M059J (cell line): ENCODE measurements at regions not wholly inside any gene's neighbourhood (a gene's known extent, or its start where the extent isn't known, plus 50 kb on each side); places are given as distances from the start of the nearest gene placed in this dataset.
"Not testable (repeated sequence)": the region's sequence is repeated elsewhere in the genome, so short reads cannot be mapped to it uniquely, and the experiment has no call there.

ENCODE experiments used
- DNase-seq: peaks from one replicate; pipeline ENCODE4 v3.0.0-alpha.2; 2012; ENCODE audit warnings: low read depth

DNA sequence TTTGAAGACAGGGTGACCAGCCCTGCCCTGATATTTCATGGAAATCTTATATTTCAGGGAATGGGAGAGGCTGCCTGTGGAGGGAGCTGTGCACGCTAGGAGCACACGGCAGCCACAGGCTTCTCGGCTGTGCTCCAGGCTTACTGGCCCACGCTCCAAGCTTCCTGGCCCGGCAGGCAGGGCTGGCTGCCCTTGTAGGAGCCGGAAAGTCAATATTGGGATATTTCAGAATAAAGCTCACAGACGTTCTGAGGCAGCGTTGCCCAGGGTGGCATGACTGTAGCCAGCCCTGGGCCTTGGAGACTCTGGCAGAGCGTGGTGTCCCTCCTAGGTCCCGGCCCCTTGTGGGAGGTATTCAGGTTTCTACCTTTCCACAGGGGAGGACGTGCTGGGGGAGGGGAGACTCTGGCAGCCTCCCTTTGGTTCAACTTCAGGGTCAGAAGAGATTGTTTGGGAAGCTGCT lies 95.6 kb downstream of the NPIPB11 start:
- DNase-seq, result no peak

DNA sequence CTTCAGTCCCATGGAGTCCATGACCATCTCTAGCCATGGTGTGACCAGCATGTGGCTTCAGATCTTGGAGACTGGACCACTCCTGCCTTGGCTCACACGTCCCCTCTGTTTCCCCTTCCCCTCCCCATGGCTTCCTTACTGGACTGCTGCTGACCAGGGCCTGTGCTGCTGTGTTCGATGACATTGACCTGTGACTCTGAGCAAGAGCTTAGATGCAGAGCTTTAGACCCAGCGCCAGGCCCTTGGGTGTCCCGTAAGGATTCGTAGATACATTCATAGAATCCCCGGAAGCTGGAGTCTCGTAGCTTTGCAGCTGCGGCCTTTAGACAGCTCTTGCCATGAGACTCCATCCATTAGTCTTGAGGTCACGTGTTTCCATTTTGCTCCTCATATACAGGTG lies 96.3 kb downstream of the NPIPB11 start:
- not testable (repeated sequence) for DNase-seq

DNA sequence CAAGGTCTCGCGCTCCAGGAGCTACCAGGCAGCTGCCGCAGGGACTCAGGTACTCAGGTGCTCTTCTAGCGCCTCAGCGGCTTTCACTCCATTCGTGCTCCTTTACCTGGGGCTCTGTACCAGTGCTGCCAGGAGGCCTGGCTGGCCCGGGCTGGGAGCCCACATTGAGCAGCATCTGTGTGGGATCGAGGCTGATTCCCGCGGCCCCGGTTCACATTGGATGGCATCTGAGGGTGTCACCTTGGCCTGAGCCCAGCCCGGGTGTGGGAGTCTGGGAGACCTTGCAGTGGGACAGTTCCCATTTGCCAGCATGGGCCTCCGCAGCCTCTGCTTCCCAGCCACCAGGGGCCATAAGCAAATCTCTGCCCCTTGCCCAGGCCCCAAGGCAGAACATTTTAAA lies 96.9 kb downstream of the NPIPB11 start:
- DNase-seq, result not testable (repeated sequence)

DNA sequence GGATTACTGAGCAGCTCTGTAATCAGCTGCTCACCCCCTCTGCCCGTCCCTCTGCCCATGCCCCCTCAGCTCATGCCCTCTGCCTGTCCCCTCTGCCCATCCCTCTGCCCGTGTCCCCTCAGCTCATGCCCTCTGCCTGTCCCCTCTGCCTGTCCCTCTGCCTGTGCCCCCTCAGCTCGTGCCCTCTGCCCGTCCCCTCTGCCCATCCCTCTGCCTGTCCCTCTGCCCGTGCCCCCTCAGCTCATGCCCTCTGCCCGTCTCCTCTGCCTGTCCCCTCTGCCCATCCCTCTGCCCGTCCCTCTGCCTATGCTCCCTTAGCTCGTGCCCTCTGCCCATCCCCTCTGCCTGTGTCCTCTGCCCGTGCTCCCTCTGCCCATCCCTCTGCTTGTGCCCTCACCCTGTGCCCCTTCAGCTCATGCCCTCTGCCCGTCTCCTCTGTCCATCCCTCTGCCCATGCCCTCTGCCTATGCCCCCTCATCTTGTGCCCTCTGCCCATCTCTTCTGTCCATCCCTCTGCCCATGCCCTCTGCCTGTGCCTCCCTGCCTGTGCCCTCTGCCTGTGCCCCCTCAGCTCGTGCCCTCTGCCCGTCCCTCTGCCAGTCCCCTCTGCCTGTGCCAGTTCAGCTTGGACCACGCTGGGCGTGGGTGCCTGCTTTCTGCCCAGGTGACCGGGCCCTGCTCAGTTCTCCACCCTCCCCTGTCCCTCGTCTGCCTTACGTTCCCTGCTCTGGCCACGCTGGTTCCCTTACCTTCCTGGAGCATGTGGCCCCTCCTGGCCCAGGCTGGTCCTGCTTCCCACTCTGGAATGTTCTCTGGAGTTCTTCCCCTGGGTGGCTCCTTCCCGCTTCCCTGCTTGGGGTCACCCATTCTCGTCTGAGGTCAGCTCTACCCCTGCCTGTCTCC lies 97.6 kb downstream of the NPIPB11 start:
- no peak for DNase-seq

DNA sequence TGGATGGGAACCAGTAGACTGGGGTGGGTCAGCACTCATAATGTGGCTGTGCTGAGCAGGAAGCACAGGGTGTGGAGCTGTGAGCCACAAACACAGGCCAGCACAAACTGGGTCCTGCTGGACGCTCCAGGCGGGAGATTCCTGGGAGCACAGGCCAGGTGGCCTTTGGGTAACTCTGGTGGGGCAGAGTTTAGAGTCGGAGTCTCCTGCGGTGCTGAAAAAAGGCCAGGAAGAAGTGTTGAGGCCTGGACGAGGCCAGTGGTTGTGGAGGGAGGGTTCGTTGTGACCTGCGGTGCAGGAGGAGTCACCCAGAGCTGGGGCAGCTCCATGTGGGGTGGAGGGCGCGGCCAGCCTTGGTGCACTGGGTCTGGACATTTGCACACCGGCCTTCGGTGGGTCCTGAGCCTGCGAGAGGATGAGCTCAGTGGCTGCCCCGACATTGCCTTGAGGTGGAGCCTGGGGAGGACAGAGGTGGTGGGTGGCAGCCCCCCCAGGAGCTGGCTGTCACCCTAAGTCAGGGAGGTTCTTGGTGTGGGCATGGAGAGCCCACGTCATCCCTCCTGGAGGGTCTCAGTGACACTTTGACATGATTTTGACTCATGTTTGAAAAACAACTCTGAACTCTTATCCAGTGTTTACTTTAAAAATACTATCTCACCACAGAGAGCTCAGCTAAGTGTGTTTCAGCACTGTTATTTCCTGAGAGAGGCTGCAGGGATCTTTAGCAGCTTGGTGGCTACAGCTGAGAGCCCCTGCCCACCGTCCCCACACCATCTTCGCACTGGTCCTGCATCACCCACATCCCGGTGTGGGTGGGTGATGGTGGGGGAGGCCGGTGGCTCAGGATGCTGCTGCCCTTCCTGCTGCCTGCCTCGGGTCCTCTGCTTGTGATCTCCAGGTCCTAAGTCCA lies 98.7 kb downstream of the NPIPB11 start:
- DNase-seq, result peak; percentile 56

DNA sequence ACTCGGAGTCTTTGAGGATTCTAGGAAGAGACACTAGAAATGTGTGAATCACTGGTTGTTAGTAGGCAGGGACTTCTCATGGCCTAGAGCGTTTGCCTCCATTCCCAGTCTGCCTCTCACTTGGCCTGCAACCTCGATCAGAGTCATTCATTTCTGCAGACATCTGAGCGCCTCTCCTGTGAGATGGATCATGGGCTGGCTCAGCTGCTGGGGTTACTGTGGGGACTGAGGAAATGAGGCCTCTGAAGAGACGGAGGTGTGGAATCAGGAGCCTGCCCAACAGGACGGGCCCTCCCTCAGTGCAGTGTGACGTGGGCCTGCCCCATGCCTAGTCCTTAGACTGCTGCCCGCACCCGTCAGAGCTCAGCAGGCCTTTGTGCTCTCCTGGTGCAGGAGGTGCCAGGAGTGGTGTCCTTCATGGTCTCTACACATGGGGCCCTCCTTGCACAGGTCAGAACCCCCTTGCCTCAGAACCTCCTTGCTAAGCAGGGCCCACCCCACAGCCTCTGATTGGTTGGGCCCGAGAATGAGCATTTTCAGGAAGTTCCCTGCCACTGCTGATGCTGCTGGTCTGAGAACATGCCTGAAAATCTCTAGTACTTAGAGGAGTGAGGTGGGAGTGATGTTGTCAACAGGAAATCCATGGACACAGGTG lies 99.4 kb downstream of the NPIPB11 start:
- DNase-seq, result peak; percentile 34

DNA sequence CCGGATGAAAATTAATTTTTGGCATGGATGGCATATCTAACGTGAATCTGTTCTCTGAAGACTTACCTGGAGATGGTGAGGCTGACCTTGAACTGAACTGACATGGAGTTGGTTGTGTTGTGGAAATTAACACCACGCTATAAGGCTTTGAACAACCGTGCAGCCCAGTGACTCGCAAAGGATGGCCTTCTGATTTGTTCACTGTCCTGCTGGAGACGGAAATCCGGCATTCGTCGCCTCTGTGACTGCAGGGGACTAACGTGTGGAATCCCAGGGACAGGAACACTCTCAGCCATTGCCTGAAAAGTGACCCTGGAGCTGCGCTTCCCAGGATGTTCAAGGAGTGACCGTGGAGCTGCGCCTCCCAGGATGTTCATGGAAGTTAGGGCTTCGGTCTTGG lies 100.3 kb downstream of the NPIPB11 start:
- no peak for DNase-seq

DNA sequence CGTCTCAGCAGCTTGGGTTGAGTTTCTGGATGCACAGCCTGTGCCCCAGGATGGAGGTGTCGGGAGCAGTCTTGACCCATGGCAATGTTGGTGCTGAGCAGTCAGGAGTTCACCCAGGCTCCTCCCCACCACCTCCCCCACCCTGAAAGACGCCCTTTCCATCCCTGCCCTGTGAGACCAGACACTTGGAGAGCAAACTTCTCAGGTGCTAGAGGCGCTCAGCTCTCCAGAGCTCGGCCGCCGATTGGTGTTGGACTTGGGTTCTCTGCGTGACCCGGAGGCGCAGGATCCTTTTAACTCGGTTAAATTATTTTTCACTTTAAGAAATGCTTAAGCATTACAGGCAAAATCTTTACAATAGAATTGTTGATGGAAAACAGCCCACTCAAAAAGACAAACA lies 101.5 kb downstream of the NPIPB11 start:
- not testable (repeated sequence) for DNase-seq

DNA sequence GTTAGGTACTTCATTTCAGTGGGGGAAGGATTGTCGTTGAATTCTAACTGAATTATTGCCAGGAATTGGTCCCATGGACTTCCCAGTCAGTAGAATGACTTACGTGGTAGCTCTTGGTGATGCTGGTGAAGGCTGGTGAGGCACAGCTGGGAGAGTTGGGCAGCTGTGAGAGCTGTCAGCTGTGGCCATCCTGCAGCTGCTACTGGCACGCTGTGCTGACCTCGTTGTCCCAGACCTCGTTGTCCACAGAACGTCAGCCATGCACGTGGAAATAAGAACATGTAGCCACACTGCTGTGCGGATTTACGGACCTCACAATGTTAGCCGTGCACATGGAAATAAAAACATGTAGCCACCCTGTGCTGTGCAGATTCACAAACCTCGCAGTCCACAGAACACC lies 102.3 kb downstream of the NPIPB11 start:
- DNase-seq, result no peak

DNA sequence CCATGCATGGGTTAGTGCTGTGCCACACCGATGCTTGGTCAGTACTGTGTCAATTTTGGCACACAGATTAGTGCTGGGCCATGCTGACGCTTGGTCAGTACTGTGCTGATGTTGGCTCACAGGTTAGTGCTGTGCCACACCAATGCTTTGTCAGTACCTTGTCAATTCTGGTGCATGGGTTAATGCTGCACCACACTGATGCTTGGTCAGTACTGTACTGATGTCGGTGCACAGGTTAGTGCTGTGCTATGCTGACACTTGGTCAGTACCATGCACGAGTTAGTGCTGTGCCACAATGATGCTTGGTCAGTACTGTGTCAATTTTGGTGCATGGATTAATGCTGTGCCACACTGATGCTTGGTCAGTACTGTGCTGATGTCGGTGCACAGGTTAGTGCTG lies 103.0 kb downstream of the NPIPB11 start:
- DNase-seq, result no peak

DNA sequence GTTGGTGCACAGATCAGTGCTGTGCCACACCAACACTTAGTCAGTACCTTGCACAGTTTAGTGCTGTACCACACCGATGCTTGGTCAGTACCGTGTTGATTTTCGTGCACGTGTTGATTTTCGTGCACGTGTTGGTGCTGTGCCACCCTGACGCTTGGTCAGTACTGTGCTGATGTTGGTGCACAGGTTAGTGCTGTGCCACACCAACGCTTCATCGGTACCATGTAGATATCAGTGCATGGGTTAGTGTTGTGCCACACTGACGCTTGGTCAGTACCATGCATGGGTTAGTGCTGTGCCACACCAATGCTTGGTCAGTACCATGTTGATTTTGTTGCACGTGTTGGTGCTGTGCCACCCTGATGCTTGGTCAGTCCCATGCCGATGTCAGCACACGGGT lies 103.5 kb downstream of the NPIPB11 start:
- no peak for DNase-seq

DNA sequence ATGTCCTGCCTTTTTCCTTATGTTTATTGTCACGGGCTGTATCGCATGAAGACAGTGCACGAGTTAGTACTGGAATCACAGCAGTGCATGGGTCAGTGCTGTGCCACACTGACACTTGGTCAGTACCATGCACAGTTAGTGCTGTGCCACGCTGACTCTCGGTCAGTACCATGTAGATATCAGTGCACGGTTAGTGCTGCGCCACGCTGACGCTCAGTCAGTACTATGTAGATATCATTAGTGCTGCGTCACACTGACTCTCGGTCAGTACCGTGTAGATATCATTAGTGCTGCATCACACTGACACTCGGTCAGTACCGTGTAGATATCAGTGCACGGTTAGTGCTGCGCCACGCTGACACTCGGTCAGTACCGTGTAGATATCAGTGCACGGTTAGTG lies 104.1 kb downstream of the NPIPB11 start:
- DNase-seq, result not testable (repeated sequence)

DNA sequence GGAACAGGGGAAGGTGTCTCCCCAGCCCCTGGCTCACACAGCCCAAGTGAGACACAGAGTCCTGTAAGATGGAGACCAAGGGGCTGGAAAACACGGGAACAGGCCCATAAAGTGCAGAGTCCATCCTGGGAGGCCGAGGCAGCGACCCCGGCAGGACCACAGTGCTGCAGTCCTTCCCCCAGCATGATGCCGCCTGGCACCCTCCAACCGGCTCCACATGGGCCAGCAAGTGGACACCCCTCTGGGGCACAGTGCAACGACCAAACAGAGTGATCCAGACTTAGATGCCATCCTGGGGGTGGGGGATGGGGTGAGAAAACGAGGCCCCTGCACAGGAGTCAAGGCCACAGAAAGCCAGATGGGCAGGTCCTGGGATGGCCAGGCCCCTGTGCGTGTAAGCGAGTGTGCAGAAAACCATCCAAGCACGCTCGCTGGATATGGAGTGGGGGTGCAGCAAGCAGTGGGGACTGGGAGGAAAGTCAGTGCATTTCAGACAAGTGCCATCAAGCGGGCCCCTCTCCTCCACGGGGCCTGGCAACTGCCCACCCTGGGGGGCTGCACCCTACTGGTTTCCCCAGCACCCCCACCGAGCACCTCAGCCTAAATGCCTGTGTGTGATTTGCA lies 104.7 kb downstream of the NPIPB11 start:
- DNase-seq, result not testable (repeated sequence)

DNA sequence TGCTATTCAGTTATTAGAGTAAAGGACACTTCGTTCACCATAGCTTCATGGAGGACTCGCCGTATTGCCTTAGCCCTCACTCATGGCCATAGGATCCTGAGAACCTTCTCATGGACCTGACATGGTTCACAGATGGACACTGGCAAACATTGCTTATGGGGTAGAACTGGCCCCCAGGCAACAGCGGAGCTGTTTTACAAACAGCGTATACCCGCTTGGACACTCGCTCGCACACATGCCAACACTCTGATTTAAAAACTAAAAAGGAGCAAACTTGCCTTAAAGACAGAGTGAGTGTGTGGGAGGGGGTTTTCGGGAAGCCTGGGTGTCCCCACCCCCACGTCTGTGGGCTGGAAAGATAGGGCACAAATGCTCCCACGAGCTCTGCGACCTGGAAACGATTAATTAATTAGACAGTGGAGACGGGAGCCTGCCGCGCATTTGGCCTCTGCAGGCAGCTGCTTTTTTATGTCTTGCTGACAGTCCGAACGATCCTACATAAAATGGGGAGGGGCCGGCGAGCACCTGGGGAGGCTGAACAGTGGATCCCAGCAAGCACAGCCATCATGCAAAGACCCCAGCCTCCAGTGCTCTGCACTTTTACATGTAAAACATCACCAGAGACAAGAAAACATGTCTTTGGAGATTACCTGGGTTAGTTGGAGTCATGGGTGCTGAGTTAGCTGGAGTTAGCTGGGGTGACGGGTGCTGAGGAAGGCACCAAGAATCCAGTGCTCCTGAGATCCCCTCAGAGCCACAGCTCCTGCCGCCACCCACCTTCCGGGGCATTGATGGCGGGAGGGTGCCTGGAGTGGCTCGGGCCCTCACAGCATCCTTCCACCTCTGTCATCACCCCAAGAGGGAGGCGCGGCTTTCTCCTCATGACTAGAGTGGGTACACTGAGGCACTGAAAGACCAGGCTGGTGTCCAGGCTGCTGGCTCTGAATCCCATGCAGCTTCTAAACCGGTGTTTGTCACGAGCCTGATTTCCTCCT lies 105.7 kb downstream of the NPIPB11 start:
- not testable (repeated sequence) for DNase-seq

DNA sequence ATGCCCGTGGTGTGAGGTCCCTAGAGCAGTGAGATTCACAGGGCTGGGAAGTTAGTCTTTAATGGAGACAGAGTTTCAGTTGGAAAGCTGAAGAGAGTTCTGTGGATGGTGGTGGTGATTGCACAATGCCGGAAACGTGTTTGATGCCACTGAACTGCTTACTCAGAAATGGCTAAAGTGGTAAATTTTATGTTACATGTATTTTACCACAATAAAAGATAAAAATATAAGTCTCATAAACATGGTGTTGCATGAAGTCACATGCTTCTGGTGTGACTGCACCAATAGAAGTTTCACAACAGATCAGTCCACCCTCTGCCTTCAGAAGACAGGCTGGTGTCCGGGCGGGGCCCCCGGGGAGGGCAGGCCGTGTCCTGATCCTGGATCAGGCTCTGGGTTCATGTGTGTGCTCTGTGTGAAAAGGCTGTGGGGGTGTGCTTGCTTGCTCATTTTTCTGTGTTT lies 106.5 kb downstream of the NPIPB11 start:
- DNase-seq, result not testable (repeated sequence)

DNA sequence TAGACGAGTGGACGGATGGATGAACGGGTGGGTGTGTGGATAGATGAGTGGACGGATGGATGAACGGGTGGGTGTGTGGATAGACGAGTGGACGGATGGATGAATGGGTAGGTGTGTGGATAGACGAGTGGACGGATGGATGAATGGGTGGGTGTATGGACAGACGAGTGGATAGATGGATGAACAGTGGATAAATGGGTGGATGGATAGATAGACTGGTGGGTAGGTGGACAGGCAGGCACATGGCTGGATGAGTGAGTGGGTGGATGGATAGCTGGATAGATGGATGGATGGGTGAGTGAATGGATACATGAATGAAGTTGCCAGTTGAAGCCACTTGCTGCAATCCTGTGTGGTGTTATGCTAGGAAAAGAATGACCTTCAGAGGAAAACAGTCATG lies 107.5 kb downstream of the NPIPB11 start:
- DNase-seq, result not testable (repeated sequence)

DNA sequence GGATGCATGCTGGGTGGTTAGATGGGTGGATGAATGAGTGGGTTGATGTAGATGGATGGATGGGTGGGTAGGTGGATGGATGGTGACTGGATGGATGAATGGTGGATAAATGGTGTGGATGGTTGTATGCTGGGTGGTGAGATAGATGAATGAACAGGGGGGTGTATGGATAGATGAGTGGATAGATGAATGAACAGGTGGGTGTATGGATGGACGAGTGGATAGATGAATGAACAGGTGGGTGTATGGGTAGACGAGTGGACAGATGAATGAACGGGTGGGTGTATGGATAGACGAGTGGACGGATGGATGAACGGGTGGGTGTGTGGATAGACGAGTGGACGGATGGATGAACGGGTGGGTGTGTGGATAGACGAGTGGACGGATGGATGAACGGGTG lies 108.2 kb downstream of the NPIPB11 start:
- DNase-seq, result not testable (repeated sequence)

DNA sequence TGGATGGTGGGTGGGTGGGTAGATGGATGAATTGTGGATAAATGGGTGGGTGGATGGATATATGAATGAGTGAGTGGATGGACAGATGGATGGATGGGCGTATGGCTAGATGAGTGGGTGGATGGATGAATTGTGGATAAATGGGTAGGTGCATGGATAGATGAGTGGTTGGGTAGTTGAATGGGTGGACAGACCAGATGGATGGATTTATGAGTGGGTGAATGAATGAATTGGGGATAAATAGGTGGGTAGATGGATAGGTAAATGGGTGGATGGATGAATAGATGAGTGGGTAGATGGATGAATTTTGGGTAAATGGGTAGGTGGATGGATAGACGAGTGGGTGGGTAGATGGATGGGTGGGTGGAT lies 108.7 kb downstream of the NPIPB11 start:
- not testable (repeated sequence) for DNase-seq

DNA sequence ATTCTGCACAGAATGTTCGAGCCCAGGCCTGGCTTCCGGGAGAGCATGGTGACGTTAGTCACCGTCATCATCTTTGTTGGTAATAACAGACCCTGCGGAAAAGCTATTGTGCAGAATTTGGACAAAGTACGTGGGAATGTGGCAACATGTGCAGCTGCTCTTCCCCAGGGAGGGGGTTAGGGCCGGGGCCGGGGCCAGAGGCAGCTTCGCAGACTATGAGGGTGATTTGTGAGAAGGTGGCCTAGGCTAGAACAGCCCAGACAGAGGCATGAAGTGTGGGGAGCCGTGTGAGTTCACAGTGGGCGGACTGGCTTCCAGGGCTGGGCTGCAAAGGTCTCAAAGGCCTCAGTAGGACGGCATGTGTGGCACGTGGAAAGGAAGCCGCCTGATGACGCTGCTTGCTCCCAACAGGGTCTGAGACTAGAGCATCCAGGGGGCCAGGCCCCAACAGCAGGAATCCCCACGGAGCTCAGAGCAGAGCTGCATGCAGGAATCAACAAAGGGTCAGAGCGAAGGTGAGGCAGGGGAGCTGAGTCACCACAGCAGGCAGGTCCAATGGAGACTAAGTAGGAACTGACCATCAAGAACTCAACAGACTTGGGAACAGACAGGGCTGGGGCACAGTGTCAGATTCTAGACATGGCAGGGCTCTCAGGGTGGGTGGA lies 109.2 kb downstream of the NPIPB11 start:
- not testable (repeated sequence) for DNase-seq

DNA sequence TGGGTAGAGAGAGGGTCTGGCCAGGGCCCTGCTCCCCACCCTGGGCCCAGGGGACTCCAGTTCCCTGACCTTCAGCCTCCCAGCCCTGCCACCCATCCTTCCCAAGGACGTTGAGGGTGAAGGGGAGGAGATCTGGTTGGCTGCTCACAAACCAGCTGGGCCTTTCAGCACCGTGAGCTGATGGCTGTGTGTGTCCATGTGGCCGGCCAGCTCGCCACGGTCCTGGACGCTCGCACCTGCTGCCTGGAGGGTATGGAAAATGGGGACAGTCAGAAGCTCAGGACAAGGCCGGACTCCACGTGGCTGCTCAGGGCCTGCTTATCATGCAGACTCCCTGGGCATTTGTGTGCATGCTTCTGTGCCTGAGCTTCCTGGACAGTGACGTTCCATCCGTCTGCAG lies 110.3 kb downstream of the NPIPB11 start:
- not testable (repeated sequence) for DNase-seq
